ENCODE measurements at regions not wholly inside any gene's neighbourhood (a gene's known extent, or its start where the extent isn't known, plus 50 kb on each side); places are given as distances from the start of the nearest gene placed in this dataset.

DNA sequence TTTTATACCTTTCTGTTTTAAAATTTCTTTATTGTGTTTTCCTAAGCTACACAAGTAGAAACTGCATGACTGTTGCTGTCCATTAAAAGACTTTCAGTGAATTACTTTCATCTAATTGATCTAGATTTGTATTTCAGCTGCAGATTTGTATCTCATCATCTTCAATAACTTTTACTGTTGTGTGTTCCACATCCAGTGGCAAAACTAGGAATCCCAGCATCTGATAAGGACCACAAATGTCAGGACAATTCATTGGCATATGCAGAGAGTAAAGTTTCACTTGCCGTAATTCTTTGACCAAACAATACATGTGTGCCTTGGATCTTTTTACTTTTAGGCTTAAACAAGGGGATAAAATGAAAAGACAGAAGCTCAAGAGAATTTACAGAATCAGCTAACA lies 112.6 kb downstream of the FBXO8 start:
- TF ChIP-seq, protein P1, sequence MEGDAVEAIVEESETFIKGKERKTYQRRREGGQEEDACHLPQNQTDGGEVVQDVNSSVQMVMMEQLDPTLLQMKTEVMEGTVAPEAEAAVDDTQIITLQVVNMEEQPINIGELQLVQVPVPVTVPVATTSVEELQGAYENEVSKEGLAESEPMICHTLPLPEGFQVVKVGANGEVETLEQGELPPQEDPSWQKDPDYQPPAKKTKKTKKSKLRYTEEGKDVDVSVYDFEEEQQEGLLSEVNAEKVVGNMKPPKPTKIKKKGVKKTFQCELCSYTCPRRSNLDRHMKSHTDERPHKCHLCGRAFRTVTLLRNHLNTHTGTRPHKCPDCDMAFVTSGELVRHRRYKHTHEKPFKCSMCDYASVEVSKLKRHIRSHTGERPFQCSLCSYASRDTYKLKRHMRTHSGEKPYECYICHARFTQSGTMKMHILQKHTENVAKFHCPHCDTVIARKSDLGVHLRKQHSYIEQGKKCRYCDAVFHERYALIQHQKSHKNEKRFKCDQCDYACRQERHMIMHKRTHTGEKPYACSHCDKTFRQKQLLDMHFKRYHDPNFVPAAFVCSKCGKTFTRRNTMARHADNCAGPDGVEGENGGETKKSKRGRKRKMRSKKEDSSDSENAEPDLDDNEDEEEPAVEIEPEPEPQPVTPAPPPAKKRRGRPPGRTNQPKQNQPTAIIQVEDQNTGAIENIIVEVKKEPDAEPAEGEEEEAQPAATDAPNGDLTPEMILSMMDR (IDR thresholded peaks at IDR 0.05): no peak
- TF ChIP-seq EZH2 (IDR thresholded peaks at IDR 0.05): no peak
